Colonic mucosa (tissue), 4 donors: ENCODE measurements at regions not wholly inside any gene's neighbourhood (a gene's known extent, or its start where the extent isn't known, plus 50 kb on each side); places are given as distances from the start of the nearest gene placed in this dataset.

ENCODE experiments used
- DNase-seq: peaks from one replicate; pipeline ENCODE4 v3.0.0-alpha.2; 2020
- H3K27ac ChIP-seq: fragments of 200-600 bp; one replicate; pipeline ENCODE4 v1.8.0; 2021
- H3K27me3 ChIP-seq: fragments of 200-600 bp; one replicate; pipeline ENCODE4 v1.8.0; 2021
- H3K36me3 ChIP-seq: fragments of 200-600 bp; one replicate; pipeline ENCODE4 v1.8.0; 2021
- H3K4me1 ChIP-seq: fragments of 200-600 bp; one replicate; pipeline ENCODE4 v1.8.0; 2021; ENCODE audit warnings: mild to moderate bottlenecking
- H3K4me3 ChIP-seq: fragments of 200-600 bp; one replicate; pipeline ENCODE4 v1.8.0; 2021
- H3K9ac ChIP-seq, 2 donors: one replicate each; pipeline ENCODE4 v1.7.0; 2013; ENCODE audit warnings: control low read depth in 2 of 2, low read depth in 2 of 2, low read length in 2 of 2
- H3K9me3 ChIP-seq: fragments of 200-600 bp; one replicate; pipeline ENCODE4 v1.8.0; 2021
- intact Hi-C: fragments of 100-400 bp; cut with DNase I; formaldehyde crosslinking; loops from one replicate; pipeline ENCODE4 v1.14.1; 2022
- TF ChIP-seq, protein P1 (sequence below): fragments of 200-600 bp; IDR thresholded peaks from one replicate; pipeline ENCODE4 v1.8.0; 2022; ENCODE audit warnings: antibody characterized with exemption, mild to moderate bottlenecking
- donor health status: healthy.
- donor health status: DM: no; HTN: no; CAD: no.
- donor health status: DM: no; HTN: no; CAD: no.

DNA sequence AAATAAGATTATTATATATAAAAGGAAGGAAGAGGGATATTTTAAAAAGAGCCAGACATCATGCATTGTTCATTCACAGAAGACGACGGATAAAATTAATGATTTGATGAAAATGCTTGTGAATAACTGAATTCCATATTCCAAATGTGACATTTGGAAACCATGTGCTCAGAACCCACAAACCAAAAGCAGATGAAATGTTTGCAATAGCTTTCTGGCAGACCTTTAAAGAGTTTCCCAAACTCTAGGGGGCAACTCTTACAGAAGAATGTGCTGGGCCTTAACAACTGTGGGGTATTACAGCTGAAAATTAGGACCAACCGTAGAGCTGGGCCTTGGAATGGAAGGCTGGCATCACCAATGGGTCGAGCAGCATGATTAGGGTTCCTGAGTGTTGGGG is 471.0 kb downstream of the EFNA5 start:
- Histone ChIP-seq H3K9me3 (no peaks in the 10 kb centered on the region), H3K9ac (no peak overlapping the region), H3K4me3 (no peak overlapping the region), H3K27me3 (no peaks in the 10 kb centered on the region), H3K4me1 (no peaks in the 10 kb centered on the region), H3K27ac (no peak overlapping the region), H3K36me3 (no peaks in the 10 kb centered on the region)
- intact Hi-C loops = no loop called here
- TF ChIP-seq, protein P1, sequence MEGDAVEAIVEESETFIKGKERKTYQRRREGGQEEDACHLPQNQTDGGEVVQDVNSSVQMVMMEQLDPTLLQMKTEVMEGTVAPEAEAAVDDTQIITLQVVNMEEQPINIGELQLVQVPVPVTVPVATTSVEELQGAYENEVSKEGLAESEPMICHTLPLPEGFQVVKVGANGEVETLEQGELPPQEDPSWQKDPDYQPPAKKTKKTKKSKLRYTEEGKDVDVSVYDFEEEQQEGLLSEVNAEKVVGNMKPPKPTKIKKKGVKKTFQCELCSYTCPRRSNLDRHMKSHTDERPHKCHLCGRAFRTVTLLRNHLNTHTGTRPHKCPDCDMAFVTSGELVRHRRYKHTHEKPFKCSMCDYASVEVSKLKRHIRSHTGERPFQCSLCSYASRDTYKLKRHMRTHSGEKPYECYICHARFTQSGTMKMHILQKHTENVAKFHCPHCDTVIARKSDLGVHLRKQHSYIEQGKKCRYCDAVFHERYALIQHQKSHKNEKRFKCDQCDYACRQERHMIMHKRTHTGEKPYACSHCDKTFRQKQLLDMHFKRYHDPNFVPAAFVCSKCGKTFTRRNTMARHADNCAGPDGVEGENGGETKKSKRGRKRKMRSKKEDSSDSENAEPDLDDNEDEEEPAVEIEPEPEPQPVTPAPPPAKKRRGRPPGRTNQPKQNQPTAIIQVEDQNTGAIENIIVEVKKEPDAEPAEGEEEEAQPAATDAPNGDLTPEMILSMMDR = no peak
- no peak for DNase-seq

DNA sequence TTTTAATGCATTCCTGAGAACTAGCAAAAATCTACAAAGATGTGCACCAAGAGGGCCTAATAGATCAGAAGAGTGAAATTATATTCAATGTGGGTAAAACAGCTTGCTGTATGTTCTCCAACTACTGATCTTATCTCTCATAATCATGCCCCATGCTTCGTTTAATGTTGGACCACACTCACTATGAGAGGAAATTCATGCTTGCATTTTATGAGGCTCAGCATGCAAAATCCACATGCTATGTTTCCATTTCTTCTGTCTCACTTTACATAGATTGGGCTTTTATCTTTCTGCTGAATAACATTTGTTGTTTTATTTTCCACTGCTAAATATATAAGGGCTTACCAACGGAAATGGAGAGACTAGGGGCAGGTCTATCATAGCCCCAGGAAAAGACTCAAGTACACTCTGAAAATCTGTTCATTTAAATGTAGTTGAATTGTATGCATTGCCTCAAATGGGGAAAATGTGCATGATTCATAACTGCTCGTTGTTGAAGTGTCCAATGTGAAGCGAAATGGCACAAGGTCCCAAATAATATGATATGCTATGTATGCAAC is 474.2 kb downstream of the EFNA5 start:
- no peaks in the 10 kb centered on the region for H3K4me1 ChIP-seq
- intact Hi-C loops = no loop called here
- DNase-seq = no peak
- H3K9ac ChIP-seq = no peak overlapping the region
- H3K27me3 ChIP-seq = no peaks in the 10 kb centered on the region
- no peak overlapping the region for H3K27ac ChIP-seq
- H3K36me3 ChIP-seq = no peaks in the 10 kb centered on the region
- H3K4me3 ChIP-seq = no peak overlapping the region
- TF ChIP-seq, protein P1 = no peak
- no peaks in the 10 kb centered on the region for H3K9me3 ChIP-seq

DNA sequence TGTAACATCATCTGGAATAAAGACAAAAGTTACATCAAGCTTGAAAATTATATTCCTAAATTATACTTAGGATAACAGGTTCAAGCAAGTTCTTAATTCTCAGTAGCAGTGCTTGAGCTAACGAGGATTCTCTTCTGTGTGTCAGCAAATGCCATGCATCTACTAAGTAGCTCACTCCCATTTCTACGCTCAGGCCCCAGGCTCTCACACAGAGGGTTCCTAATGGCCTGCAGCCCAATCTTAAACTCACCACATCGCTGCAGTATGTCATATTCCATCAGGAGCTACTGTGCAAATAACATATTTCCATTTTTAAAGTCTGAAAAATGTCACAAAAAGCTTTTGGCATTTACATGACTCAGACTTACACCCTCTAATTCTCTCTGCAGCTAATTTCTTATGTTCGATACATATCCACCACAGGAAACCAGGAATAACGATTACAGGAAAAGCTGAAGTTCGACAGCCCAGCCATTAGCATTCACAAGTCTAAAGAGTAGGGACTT is 474.8 kb downstream of the EFNA5 start:
- no peak overlapping the region for H3K9ac ChIP-seq
- H3K36me3 ChIP-seq = no peaks in the 10 kb centered on the region
- no peaks in the 10 kb centered on the region for H3K4me1 ChIP-seq
- intact Hi-C loops = no loop called here
- TF ChIP-seq, protein P1 = no peak
- no peaks in the 10 kb centered on the region for H3K9me3 ChIP-seq
- H3K27me3 ChIP-seq = no peaks in the 10 kb centered on the region
- no peak overlapping the region for H3K27ac ChIP-seq
- DNase-seq = no peak
- H3K4me3 ChIP-seq = no peak overlapping the region

DNA sequence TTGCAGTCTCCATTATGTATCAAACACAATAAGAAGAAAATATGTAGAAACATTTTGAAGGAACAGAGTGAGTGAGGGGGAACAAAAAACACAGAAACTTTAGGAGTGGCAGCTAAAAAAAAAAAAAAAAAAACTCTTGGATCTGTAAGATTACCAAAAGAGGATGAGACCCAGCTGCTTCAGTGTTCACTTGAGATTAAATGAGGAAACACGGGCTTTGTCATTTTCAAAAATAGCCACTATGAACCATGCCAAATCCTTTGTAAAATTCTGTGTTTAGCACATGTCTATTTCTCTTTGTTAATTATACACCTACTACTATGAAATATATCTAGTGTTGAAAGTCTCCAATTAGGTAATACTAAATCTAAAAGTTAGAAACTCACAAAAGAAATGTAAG is 485.9 kb downstream of the EFNA5 start:
- H3K4me3 ChIP-seq = no peak overlapping the region
- TF ChIP-seq, protein P1 = no peak
- no peaks in the 10 kb centered on the region for H3K27me3 ChIP-seq
- intact Hi-C loops = no loop called here
- no peak for DNase-seq
- no peaks in the 10 kb centered on the region for H3K9me3 ChIP-seq
- no peak overlapping the region for H3K27ac ChIP-seq
- H3K4me1 ChIP-seq = no peaks in the 10 kb centered on the region
- H3K9ac ChIP-seq = no peak overlapping the region
- H3K36me3 ChIP-seq = no peaks in the 10 kb centered on the region

DNA sequence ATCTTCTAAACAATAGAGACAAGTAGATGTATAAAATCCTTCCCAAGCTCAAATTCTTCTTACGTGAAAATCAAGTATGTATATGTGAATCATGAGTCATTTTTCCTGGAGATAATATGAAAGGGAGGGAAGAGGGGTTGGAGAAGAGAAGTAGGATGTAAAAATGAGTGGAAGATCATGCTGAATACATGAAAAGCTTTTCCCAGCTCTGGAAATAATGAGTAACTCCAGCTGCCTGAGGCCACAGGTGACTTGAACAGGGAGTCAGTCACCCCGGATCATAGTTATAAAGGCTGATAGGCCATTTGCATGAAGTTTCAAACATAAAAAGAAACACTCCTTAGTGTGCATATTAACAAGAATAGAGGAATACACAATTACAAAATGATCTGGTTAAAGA is 486.7 kb downstream of the EFNA5 start:
- no peaks in the 10 kb centered on the region for H3K36me3 ChIP-seq
- H3K9ac ChIP-seq = no peak overlapping the region
- H3K4me1 ChIP-seq = no peaks in the 10 kb centered on the region
- H3K9me3 ChIP-seq = no peaks in the 10 kb centered on the region
- no peak overlapping the region for H3K4me3 ChIP-seq
- TF ChIP-seq, protein P1 = no peak
- no peak for DNase-seq
- intact Hi-C loops = no loop called here
- no peak overlapping the region for H3K27ac ChIP-seq
- H3K27me3 ChIP-seq = no peaks in the 10 kb centered on the region
